HAP-1 (cell line): ENCODE measurements at regions not wholly inside any gene's neighbourhood (a gene's known extent, or its start where the extent isn't known, plus 50 kb on each side); places are given as distances from the start of the nearest gene placed in this dataset.

ENCODE experiments used
- DNase-seq, 2 experiments: peaks; one replicate each; pipeline ENCODE4 v3.0.0-alpha.2; 2016 to 2020; ENCODE audit warnings: low spot score in 2 of 2
- H3K27me3 ChIP-seq: fragments of 250-450 bp; sonication (Bioruptor Pico); 2 replicates; pipeline ENCODE4 v1.5.1; 2020; ENCODE audit warnings: low read depth, mild to moderate bottlenecking, moderate library complexity
- H3K36me3 ChIP-seq: fragments of 250-450 bp; sonication (Bioruptor Pico); replicated peaks from 2 replicates; pipeline ENCODE4 v1.5.1; 2020; ENCODE audit warnings: mild to moderate bottlenecking
- H3K4me1 ChIP-seq: fragments of 250-450 bp; sonication (Bioruptor Pico); 2 replicates; pipeline ENCODE4 v1.5.1; 2020; ENCODE audit warnings: mild to moderate bottlenecking
- H3K4me3 ChIP-seq: fragments of 250-450 bp; sonication (Bioruptor Pico); 2 replicates; pipeline ENCODE4 v1.5.1; 2020; ENCODE audit warnings: mild to moderate bottlenecking, moderate library complexity
- H3K9me3 ChIP-seq: fragments of 250-450 bp; sonication (Bioruptor Pico); 2 replicates; pipeline ENCODE4 v1.5.1; 2020; ENCODE audit warnings: mild to moderate bottlenecking, moderate library complexity
- in situ Hi-C: fragments of 300-500 bp; cut with MboI; formaldehyde crosslinking; loops from 3 replicates; pipeline ENCODE4 v1.14.3; 2020; ENCODE audit warnings: low sequenced_read_pairs, inconsistent platforms, mixed read lengths

GRCh38 chr5:8598356-8598755, 729.4 kb downstream of the MTRR start:
- no peaks in the 10 kb centered on the region for H3K36me3 ChIP-seq
- in situ Hi-C loops: no loop called here
- DNase-seq: no peak
- H3K4me1 ChIP-seq: no peaks in the 10 kb centered on the region
- no peaks in the 10 kb centered on the region; the same call in 1 of the 2 replicates for H3K9me3 ChIP-seq
- H3K4me3 ChIP-seq: no peak overlapping the region
- H3K27me3 ChIP-seq: no peaks in the 10 kb centered on the region

DNA sequence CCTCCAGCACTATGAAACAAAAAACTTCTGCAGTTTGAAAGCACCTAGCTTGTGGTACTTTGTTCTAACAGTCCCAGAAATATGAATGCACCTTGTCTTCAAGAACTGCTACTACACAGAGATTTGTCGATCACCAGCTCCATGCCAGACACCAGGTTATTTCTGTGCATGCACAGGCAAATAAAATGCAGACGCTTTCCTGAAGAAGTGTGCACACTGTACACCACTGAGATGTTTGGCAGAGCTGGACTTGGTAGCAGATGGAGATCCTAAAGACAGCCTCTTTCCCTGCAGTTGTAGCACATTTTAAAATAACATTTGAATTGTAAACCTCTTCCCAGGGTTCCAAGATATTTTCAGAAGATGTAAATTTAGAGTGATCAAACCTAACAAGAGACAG, 730.0 kb downstream of the MTRR start:
- no peak overlapping the region for H3K4me3 ChIP-seq
- H3K36me3 ChIP-seq: no peaks in the 10 kb centered on the region
- in situ Hi-C loops: no loop called here
- no peak for DNase-seq
- H3K27me3 ChIP-seq: no peaks in the 10 kb centered on the region
- H3K9me3 ChIP-seq: no peaks in the 10 kb centered on the region; the same call in 1 of the 2 replicates
- no peaks in the 10 kb centered on the region for H3K4me1 ChIP-seq

DNA sequence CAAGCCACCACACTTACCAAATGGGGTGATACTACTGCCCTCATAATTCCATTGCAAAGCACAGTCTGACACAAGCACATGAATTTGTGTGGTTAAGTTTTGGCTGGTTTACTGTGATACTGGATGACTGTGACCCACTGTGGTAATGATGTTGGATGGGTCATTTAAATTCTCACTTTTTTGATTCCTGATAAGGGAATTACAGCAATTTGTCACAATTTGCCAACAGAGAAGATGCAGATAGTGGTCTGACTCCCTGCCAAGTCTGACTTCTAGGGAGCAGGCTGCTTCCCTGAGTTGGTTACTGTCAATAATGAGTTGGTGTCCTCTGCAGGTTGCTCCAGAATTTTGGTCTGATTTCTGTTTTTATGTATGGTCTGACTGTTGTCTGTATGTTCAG, 731.9 kb downstream of the MTRR start:
- no peak overlapping the region for H3K4me3 ChIP-seq
- H3K36me3 ChIP-seq: no peaks in the 10 kb centered on the region
- in situ Hi-C loops: no loop called here
- no peaks in the 10 kb centered on the region; the same call in 1 of the 2 replicates for H3K9me3 ChIP-seq
- H3K4me1 ChIP-seq: no peaks in the 10 kb centered on the region
- DNase-seq: no peak
- H3K27me3 ChIP-seq: no peaks in the 10 kb centered on the region

DNA sequence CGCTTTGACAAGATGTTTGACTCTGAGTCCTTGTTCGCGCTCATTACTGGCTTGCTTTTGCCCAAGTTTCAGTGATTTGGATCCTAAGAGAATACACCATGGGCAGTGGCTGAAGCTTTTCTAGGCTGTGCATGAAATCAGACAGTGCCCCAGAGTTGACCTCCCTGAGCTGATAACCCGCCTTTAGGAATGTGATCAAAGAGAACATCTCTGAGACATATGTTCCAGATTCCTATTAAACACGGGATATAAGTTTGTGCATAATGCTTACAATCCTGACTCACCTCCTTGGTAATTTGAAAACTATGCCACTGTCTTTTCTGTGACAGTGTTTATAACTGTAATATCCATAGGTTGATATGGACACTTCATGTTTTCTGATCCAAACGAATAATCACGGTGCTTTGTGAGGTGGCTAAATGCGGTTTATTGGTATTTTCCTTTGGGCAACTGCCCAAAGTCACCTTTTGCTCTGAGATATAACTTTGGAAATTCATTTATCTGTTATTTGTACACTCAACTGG, 732.9 kb downstream of the MTRR start:
- DNase-seq: no peak
- no peak overlapping the region for H3K4me3 ChIP-seq
- no peaks in the 10 kb centered on the region for H3K4me1 ChIP-seq
- in situ Hi-C loops: no loop called here
- H3K36me3 ChIP-seq: no peaks in the 10 kb centered on the region
- no peaks in the 10 kb centered on the region for H3K27me3 ChIP-seq
- no peaks in the 10 kb centered on the region; the same call in 1 of the 2 replicates for H3K9me3 ChIP-seq

DNA sequence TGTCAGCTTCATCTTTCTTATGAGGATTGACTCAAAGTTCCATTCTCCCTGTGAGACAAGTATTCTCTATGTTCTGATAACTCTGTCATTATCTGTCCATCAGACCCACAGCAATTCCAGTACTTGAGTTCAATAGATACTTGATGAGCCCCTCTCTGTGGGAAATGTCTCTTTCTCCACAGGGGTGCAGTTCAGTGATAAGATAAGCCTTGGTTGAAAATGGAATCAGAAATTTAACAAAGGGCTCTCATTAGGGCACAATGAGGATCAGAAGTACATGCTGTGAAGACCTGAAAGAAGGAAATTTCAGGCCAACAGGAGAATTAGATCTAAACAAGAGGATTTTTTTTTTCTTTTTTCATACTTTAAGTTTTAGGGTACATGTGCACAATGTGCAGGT, 737.3 kb downstream of the MTRR start:
- H3K4me3 ChIP-seq: no peak overlapping the region
- no peak for DNase-seq
- H3K27me3 ChIP-seq: no peaks in the 10 kb centered on the region
- in situ Hi-C loops: no loop called here
- no peaks in the 10 kb centered on the region for H3K9me3 ChIP-seq
- H3K36me3 ChIP-seq: no peaks in the 10 kb centered on the region
- no peaks in the 10 kb centered on the region for H3K4me1 ChIP-seq

- H3K36me3 ChIP-seq: no peaks in the 10 kb centered on the region
- no peak for DNase-seq
- in situ Hi-C loops: no loop called here
Measured at GRCh38 chr5:8611067-8611466, 742.1 kb downstream of the MTRR start.

DNA sequence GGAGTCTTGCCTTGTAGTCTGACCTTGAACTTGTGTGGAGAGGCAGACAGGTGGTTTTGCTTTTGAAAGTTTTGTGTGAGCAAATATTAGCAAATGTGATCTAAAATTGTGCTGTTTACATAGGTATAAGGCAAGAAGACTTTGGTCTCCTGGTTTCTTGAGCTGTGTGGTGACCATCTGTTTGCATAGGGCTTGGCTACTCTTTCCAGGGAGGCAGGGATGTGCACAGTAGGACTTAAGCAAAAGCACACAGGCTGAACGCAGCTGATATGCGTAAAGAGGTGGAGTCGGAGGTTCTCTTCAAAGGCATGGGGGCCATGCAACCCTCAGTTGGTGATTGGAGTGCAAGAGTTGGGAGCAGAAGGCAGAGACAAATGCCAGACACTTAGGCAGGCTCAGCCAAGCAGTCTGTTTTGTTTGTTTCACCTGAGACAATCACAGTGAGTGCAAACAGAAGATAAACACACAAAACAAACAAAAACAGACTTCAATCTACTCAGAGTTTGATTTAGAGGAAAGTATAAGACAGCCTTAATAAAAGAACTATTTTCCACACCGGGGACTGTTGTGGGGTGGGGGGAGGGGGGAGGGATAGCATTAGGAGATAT, 744.2 kb downstream of the MTRR start:
- no peaks in the 10 kb centered on the region for H3K36me3 ChIP-seq
- in situ Hi-C loops: no loop called here
- no peaks in the 10 kb centered on the region for H3K4me1 ChIP-seq
- DNase-seq: no peak
- H3K27me3 ChIP-seq: no peaks in the 10 kb centered on the region
- H3K9me3 ChIP-seq: no peaks in the 10 kb centered on the region
- no peak overlapping the region for H3K4me3 ChIP-seq

More at GRCh38 chr5:8611067-8611466, 742.1 kb downstream of the MTRR start:
- Histone ChIP-seq H3K4me3 (no peak overlapping the region), H3K4me1 (no peaks in the 10 kb centered on the region), H3K9me3 (no peaks in the 10 kb centered on the region), H3K27me3 (no peaks in the 10 kb centered on the region)

- Histone ChIP-seq H3K36me3 (no peaks in the 10 kb centered on the region), H3K9me3 (no peaks in the 10 kb centered on the region), H3K4me1 (no peaks in the 10 kb centered on the region), H3K27me3 (no peaks in the 10 kb centered on the region), H3K4me3 (no peak overlapping the region)
- in situ Hi-C loops: no loop called here
- DNase-seq: no peak
Measured at GRCh38 chr5:8615142-8615858, 746.4 kb downstream of the MTRR start.

- DNase-seq: no peak
- H3K27me3 ChIP-seq: no peaks in the 10 kb centered on the region
- in situ Hi-C loops: no loop called here
- no peaks in the 10 kb centered on the region for H3K4me1 ChIP-seq
- H3K4me3 ChIP-seq: no peak overlapping the region
- H3K36me3 ChIP-seq: no peaks in the 10 kb centered on the region
- no peaks in the 10 kb centered on the region for H3K9me3 ChIP-seq
Measured at GRCh38 chr5:8628521-8628920, 759.6 kb downstream of the MTRR start.

- no peaks in the 10 kb centered on the region for H3K9me3 ChIP-seq
Measured at GRCh38 chr5:8633259-8633658, 764.3 kb downstream of the MTRR start.

GRCh38 chr5:8633696-8634095, 764.7 kb downstream of the MTRR start:
- no peaks in the 10 kb centered on the region for H3K9me3 ChIP-seq
- no peaks in the 10 kb centered on the region for H3K27me3 ChIP-seq
- in situ Hi-C loops: no loop called here
- H3K4me1 ChIP-seq: no peaks in the 10 kb centered on the region
- no peaks in the 10 kb centered on the region for H3K36me3 ChIP-seq
- no peak overlapping the region for H3K4me3 ChIP-seq
- DNase-seq: no peak

More at GRCh38 chr5:8633259-8633658, 764.3 kb downstream of the MTRR start:
- H3K36me3 ChIP-seq: no peaks in the 10 kb centered on the region
- H3K27me3 ChIP-seq: no peaks in the 10 kb centered on the region
- H3K4me3 ChIP-seq: no peak overlapping the region
- no peaks in the 10 kb centered on the region for H3K4me1 ChIP-seq
- in situ Hi-C loops: no loop called here
- no peak for DNase-seq

- Histone ChIP-seq H3K36me3 (no peaks in the 10 kb centered on the region), H3K4me3 (no peak overlapping the region), H3K4me1 (no peaks in the 10 kb centered on the region), H3K9me3 (no peaks in the 10 kb centered on the region), H3K27me3 (no peaks in the 10 kb centered on the region)
- in situ Hi-C loops: no loop called here
- no peak for DNase-seq
Measured at GRCh38 chr5:8634219-8634618, 765.3 kb downstream of the MTRR start.

DNA sequence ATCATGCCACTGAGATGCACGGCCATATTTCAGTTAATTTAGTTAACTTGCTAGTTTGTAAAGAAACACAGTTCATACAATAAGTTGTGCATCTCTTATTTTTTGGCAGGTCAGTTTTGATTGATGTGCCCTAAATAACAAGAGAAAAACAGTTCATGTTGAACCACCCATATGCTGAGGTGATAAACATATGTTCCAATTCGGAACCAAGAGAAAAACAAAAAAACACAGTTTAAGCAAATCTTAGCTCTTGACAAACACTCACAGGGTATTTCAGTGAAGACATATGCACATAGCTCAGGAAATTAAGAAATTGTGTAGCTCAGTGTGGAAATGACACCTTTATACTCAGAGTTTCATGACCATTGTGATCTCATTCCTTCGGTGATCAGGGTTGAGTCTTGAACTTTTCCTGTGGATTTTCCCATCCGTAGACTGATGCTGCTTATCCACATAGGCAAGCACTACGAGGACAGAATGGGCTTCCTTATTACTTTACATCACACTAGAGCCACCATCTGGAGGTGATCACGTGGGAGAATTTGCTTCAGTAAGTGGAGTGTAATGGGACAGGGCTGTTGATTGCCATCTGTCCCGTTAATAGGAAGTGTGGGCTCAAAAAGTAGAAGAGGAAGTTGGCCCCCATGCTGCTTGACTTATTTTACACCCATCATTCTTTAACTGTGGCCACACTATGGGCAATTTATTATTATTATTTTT, 773.0 kb downstream of the MTRR start:
- Histone ChIP-seq H3K4me3 (no peak overlapping the region), H3K36me3 (no peaks in the 10 kb centered on the region), H3K4me1 (no peaks in the 10 kb centered on the region), H3K27me3 (no peaks in the 10 kb centered on the region), H3K9me3 (peaks cover 3% of the 10 kb centered on the region; the same call in 1 of the 2 replicates)
- in situ Hi-C loops: no loop called here
- no peak for DNase-seq

- DNase-seq: no peak
- Histone ChIP-seq H3K4me3 (no peak overlapping the region), H3K9me3 (peaks cover 3% of the 10 kb centered on the region; the same call in 1 of the 2 replicates), H3K4me1 (no peaks in the 10 kb centered on the region), H3K27me3 (no peaks in the 10 kb centered on the region), H3K36me3 (no peaks in the 10 kb centered on the region)
- in situ Hi-C loops: no loop called here
Measured at GRCh38 chr5:8644377-8644776, 775.4 kb downstream of the MTRR start.
